ENCODE measurements at regions not wholly inside any gene's neighbourhood (a gene's known extent, or its start where the extent isn't known, plus 50 kb on each side); places are given as distances from the start of the nearest gene placed in this dataset.

- DNase-seq (no peak), ATAC-seq (ENCODE audit: low read depth) (no peak)
- H3K4me2 ChIP-seq (replicated peaks; ENCODE audit: low read depth, low read length, poor library complexity, severe bottlenecking): no peak overlapping the region
- H3K4me1 Mint-ChIP-seq: no peaks in the 10 kb centered on the region
- POLR2A ChIA-PET: no interaction called here
- TF ChIP-seq EZH2 (IDR thresholded peaks at IDR 0.05; ENCODE audit: borderline replicate concordance, insufficient read depth, low read depth, low read length, poor library complexity, severe bottlenecking) (no peak), CTCF (IDR thresholded peaks at IDR 0.05) (no peak)
- no peaks in the 10 kb centered on the region for H4K20me1 ChIP-seq (ENCODE audit: control insufficient read depth, insufficient read depth, low read length, poor library complexity, severe bottlenecking)
- no CpG with 5 or more reads among the region's 1 CpG for WGBS (ENCODE audit: insufficient coverage)
- no peak overlapping the region for H3K4me3 ChIP-seq (ENCODE audit: control extremely low read depth in 1 of 5, extremely low read depth in 1 of 5, insufficient read depth in 1 of 5, low read depth in 2 of 5, low read length in 4 of 5)
- H3K9ac ChIP-seq (ENCODE audit: low read length): no peak overlapping the region
- H3K36me3 ChIP-seq (replicated peaks in 1 of 2; ENCODE audit: control extremely low read depth in 1 of 2, control insufficient read depth in 1 of 2, extremely low read depth in 1 of 2, insufficient read depth in 2 of 2, low read length in 1 of 2): no peaks in the 10 kb centered on the region
- no peaks in the 10 kb centered on the region for H3K79me2 ChIP-seq (ENCODE audit: control insufficient read depth, insufficient read depth, low read length)
- no peaks in the 10 kb centered on the region for H3K27me3 ChIP-seq (replicated peaks in 1 of 4; ENCODE audit: control extremely low read depth in 1 of 4, control insufficient read depth in 3 of 4, insufficient read depth in 4 of 4, low read length in 3 of 4)
- H3K27ac ChIP-seq (ENCODE audit: low read length in 2 of 2): no peak overlapping the region
- peaks cover 3% of the 10 kb centered on the region for H3K9me3 Mint-ChIP-seq (ENCODE audit: insufficient read depth)
- intact Hi-C loops (cut with micrococcal nuclease): no loop called here
- H3K27ac Mint-ChIP-seq: no peak overlapping the region
- no peaks in the 10 kb centered on the region for H3K27me3 Mint-ChIP-seq
- H3K4me1 ChIP-seq (ENCODE audit: control insufficient read depth in 2 of 2, insufficient read depth in 2 of 2, low read length in 2 of 2): no peaks in the 10 kb centered on the region
- peaks cover 0 to 3% (median 0%) of the 10 kb centered on the region in 3 donors for H3K9me3 ChIP-seq (ENCODE audit: control extremely low read depth in 1 of 3, control insufficient read depth in 2 of 3, insufficient read depth in 1 of 3, low read length in 2 of 3)
- no peak overlapping the region for H3K4me3 Mint-ChIP-seq
- no peak overlapping the region for H2AFZ ChIP-seq (ENCODE audit: insufficient read depth, low read depth, low read length, poor library complexity, severe bottlenecking)
- CTCF ChIA-PET: no interaction called here
Measured at GRCh38 chr7:137157256-137157655, 186.3 kb downstream of the PTN start.

- CTCF ChIA-PET: no interaction called here
- Mint-ChIP-seq H3K4me1 (no peaks in the 10 kb centered on the region), H3K27me3 (no peaks in the 10 kb centered on the region), H3K9me3 (ENCODE audit: insufficient read depth) (peaks cover 2% of the 10 kb centered on the region), H3K4me3 (no peak overlapping the region), H3K27ac (no peak overlapping the region)
- POLR2A ChIA-PET: no interaction called here
- no peak for ATAC-seq (ENCODE audit: low read depth)
- no peak overlapping the region for H3K27ac ChIP-seq (ENCODE audit: low read length in 2 of 2)
- no peaks in the 10 kb centered on the region for H3K79me2 ChIP-seq (ENCODE audit: control insufficient read depth, insufficient read depth, low read length)
- no peak for DNase-seq
- H3K4me3 ChIP-seq (ENCODE audit: control extremely low read depth in 1 of 5, extremely low read depth in 1 of 5, insufficient read depth in 1 of 5, low read depth in 2 of 5, low read length in 4 of 5): no peak overlapping the region
- no peaks in the 10 kb centered on the region for H3K9me3 ChIP-seq (ENCODE audit: control extremely low read depth in 1 of 3, control insufficient read depth in 2 of 3, insufficient read depth in 1 of 3, low read length in 2 of 3)
- intact Hi-C loops (cut with micrococcal nuclease): no loop called here
- H3K9ac ChIP-seq (ENCODE audit: low read length): no peak overlapping the region
- TF ChIP-seq EZH2 (IDR thresholded peaks at IDR 0.05; ENCODE audit: borderline replicate concordance, insufficient read depth, low read depth, low read length, poor library complexity, severe bottlenecking): no peak
- no peak for TF ChIP-seq CTCF (IDR thresholded peaks at IDR 0.05)
- H3K4me2 ChIP-seq (replicated peaks; ENCODE audit: low read depth, low read length, poor library complexity, severe bottlenecking): no peak overlapping the region
- no peaks in the 10 kb centered on the region for H3K27me3 ChIP-seq (replicated peaks in 1 of 4; ENCODE audit: control extremely low read depth in 1 of 4, control insufficient read depth in 3 of 4, insufficient read depth in 4 of 4, low read length in 3 of 4)
- no peaks in the 10 kb centered on the region for H3K4me1 ChIP-seq (ENCODE audit: control insufficient read depth in 2 of 2, insufficient read depth in 2 of 2, low read length in 2 of 2)
- H2AFZ ChIP-seq (ENCODE audit: insufficient read depth, low read depth, low read length, poor library complexity, severe bottlenecking): no peak overlapping the region
- no peaks in the 10 kb centered on the region for H4K20me1 ChIP-seq (ENCODE audit: control insufficient read depth, insufficient read depth, low read length, poor library complexity, severe bottlenecking)
- 89% methylated on average over 1 of the region's 2 CpGs for WGBS (ENCODE audit: insufficient coverage)
- H3K36me3 ChIP-seq (replicated peaks in 1 of 2; ENCODE audit: control extremely low read depth in 1 of 2, control insufficient read depth in 1 of 2, extremely low read depth in 1 of 2, insufficient read depth in 2 of 2, low read length in 1 of 2): no peaks in the 10 kb centered on the region
Measured at GRCh38 chr7:137151690-137152052, 191.9 kb downstream of the PTN start.

Measured in B cell (primary cell).